GM18870 (cell line): ENCODE measurements at regions not wholly inside any gene's neighbourhood (a gene's known extent, or its start where the extent isn't known, plus 50 kb on each side); places are given as distances from the start of the nearest gene placed in this dataset.
A peak's percentile ranks its signal among the peaks of the same experiment; 100 is the strongest.

Experiments used
- ATAC-seq: cut with Tn5 transposase; IDR thresholded peaks from one replicate; pipeline ENCODE4 v1.9.1; 2021; ENCODE audit warnings: moderate library complexity; ENCODE audit not compliant: unreplicated experiment

DNA sequence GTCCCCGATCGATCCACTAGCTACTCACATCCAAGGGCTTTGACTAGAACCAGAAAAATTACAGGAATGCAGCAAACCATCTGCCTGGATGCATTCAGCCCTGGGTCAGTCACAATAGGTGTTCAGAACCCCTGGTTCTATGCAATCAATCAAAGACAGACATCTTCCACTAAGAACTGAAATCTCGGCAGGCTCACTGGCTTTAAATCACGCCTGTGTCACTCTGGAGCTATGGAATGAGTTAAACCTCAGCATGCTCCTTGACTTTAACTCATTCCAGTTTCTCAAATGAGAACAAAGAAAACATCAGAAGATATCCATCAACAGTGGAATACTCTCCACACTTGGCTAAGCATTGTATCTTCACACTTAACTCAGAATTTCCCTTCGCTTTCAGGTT, 68.1 kb upstream of the SPTBN1 start:
- ATAC-seq, result no peak

GRCh38 chr2:54392555-54393324, 63.4 kb upstream of the SPTBN1 start:
- ATAC-seq, result no peak

- peak; percentile 80 for ATAC-seq
These were observed 61.7 kb upstream of the SPTBN1 start for GRCh38 chr2:54394392-54394791.

DNA sequence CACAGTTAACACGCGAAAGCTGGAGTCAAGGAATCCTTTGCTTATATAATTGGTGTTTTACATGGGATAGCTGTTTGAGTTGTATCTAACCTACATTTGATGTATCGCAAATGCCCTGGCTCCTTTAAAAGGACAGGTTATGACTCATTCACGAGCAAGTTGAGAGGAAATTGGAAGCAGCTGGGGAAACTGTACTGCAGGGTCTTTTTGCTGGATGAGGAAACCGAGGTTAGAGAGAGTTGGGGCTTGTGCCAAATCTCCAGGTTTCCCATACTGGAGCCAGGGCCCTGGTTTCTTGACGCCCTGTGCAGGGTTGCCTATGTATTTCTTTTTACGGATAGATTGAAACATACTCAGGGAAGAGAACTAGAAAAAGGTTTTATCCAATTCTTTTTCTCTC, 60.0 kb upstream of the SPTBN1 start:
- ATAC-seq, result no peak

- no peak for ATAC-seq
These were observed 59.3 kb upstream of the SPTBN1 start for GRCh38 chr2:54396798-54397197.

DNA sequence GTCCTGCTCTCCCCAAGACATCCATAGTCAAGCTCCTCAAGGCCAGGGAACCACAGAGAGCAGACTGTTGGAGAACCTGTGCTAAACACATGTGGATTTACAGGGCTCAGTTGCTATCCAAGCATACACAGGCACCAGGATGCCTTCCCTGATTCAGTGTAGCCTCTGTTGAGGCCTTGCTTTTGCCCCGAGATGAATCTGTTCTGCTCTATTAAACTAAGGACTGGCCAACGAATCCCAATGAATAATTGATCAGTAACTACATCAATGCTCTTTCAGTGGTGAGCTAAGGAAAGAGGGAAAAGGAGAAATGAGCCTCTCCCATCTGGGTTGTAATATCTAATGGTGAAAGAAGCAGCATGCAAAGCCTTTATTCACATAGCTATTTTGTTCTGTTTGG, 58.7 kb upstream of the SPTBN1 start:
- ATAC-seq, result no peak

DNA sequence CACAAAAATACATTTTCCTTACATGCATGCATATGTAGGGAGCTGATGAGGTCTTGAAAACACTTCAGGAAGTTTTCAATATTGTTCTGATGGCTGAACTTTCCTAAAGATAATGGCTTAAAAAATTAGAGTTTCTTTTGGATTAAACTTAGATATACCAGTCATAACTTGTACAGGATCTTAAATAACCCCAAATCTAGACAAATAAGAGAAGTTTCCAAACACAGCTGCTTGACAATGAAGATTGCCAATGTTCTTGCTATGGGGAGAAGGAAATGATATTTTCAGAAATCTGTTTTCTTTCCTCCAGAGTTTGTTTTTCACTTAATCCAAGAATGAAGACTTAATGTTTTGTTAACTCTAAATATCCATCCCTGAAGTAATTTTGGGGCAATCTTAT, 54.6 kb upstream of the SPTBN1 start:
- no peak for ATAC-seq

DNA sequence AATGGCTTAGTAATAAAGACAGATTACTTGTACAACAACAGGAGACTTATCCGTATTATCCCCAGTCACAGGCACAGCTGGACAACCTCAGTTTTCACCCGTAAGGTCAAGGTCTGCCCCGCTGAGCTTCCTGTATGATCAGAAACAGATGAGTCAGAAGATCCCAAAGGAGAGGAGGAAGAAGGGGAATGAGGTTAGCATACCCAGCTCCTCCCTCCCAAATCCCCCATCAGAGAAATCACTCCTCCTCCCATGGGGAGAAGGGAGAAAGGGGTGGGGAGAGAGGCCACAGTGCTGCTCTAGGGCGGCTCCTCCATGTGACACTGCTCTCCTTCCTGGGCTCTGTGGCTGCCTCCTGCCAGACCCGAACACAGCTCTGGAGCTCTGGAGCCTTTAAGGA, 53.8 kb upstream of the SPTBN1 start:
- no peak for ATAC-seq

GRCh38 chr2:54403512-54404238, 52.5 kb upstream of the SPTBN1 start:
- no peak for ATAC-seq

GRCh38 chr2:54404270-54404669, 51.9 kb upstream of the SPTBN1 start:
- ATAC-seq, result no peak

- no peak for ATAC-seq
These were observed 50.1 kb upstream of the SPTBN1 start for GRCh38 chr2:54406031-54406430.
